HCT116 (cell line): ENCODE measurements at regions not wholly inside any gene's neighbourhood (a gene's known extent, or its start where the extent isn't known, plus 50 kb on each side); places are given as distances from the start of the nearest gene placed in this dataset.

Experiments used
- ATAC-seq: fragments of 200-7000 bp; cut with Tn5 transposase; 2 replicates; pipeline ENCODE4 v1.9.1; 2020; ENCODE audit warnings: mild to moderate bottlenecking, moderate library complexity
- BruUV-seq: library from RNA; stranded (reverse); fragments of 400-500 nt; replicated peaks from 2 replicates; lab custom pipeline; 2021; lab: Mats Ljungman, UMichigan
- CTCF ChIA-PET: fragments of 300-600 bp; sonication (Branson Sonifier 250); formaldehyde crosslinking; loops from one replicate; lab custom pipeline; 2021; ENCODE audit warnings: antibody characterized with exemption; lab: Charles Lee
- POLR2A ChIA-PET: fragments of 300-600, 350-600 bp; sonication (Branson Sonifier 250); formaldehyde crosslinking; loops from one replicate; lab custom pipeline; 2021; ENCODE audit warnings: antibody characterized with exemption; lab: Charles Lee
- RAD21 ChIA-PET, 2 experiments: fragments of 300-600 bp; sonication (Branson Sonifier 250); formaldehyde crosslinking; loops; one replicate each; lab custom pipeline; 2023; ENCODE audit warnings: low total read pairs in 2 of 2; ENCODE audit not compliant: uncharacterized antibody in 2 of 2, unreplicated experiment in 2 of 2, low non-redundant PET in 1 of 2; lab: Charles Lee
- DNase-seq: peaks from one replicate; pipeline ENCODE4 v3.0.0-alpha.2; 2010; ENCODE audit warnings: low read depth, low spot score
- H2AFZ ChIP-seq: fragments of 200-600 bp; shearing (Covaris generic), sonication (generic); 2 replicates; pipeline ENCODE4 v1.6.1; 2017; ENCODE audit warnings: low read depth, mixed run types, mixed read lengths, antibody characterized with exemption, low read length; ENCODE audit not compliant: poor library complexity, severe bottlenecking
- H3K27ac ChIP-seq: 2 replicates; pipeline ENCODE4 v1.5.1; 2012; ENCODE audit warnings: low read depth, low read length
- H3K27me3 ChIP-seq: fragments of 200-600 bp; sonication (generic); 2 replicates; pipeline ENCODE4 v1.6.1; 2016; ENCODE audit warnings: mixed run types, low read length, mixed read lengths; ENCODE audit not compliant: insufficient read depth
- H3K36me3 ChIP-seq, 2 experiments: fragments of 200-500 bp in 1 of 2; fragments of 200-600 bp in 1 of 2; sonication (Bioruptor generic) in 1 of 2; sonication (generic) in 1 of 2; 2 replicates each; pipeline versions ENCODE4 v1.5.1 to v1.6.1; 2014 to 2016; ENCODE audit warnings: low read length in 2 of 2, inconsistent platforms in 1 of 2, mixed read lengths in 1 of 2, mixed run types in 1 of 2; ENCODE audit not compliant: insufficient read depth in 2 of 2, control insufficient read depth in 1 of 2
- H3K4me1 ChIP-seq, 2 experiments: fragments of 200-600 bp in 1 of 2; sonication (generic) in 1 of 2; 2 replicates each; pipeline versions ENCODE4 v1.5.1 to v1.6.1; 2012 to 2017; ENCODE audit warnings: low read length in 2 of 2, inconsistent platforms in 1 of 2, mild to moderate bottlenecking in 1 of 2, mixed read lengths in 1 of 2, mixed run types in 1 of 2, moderate library complexity in 1 of 2; ENCODE audit not compliant: insufficient read depth in 2 of 2, control insufficient read depth in 1 of 2
- H3K4me2 ChIP-seq: fragments of 200-600 bp; sonication (generic); 2 replicates; pipeline ENCODE4 v1.6.1; 2017; ENCODE audit warnings: mixed run types, low read length, mixed read lengths
- H3K4me3 ChIP-seq, 2 experiments: fragments of 200-600 bp in 1 of 2; sonication (generic) in 1 of 2; replicated peaks in 1 of 2; 2 replicates each; pipeline ENCODE4 v1.5.1; 2011 to 2016; ENCODE audit warnings: low read length in 2 of 2, control low read depth in 1 of 2, low read depth in 1 of 2, mild to moderate bottlenecking in 1 of 2, mixed read lengths in 1 of 2, mixed run types in 1 of 2
- H3K79me2 ChIP-seq: fragments of 200-600 bp; sonication (generic); 2 replicates; pipeline ENCODE4 v1.6.1; 2017; ENCODE audit warnings: mild to moderate bottlenecking, mixed run types, low read length, moderate library complexity, mixed read lengths; ENCODE audit not compliant: insufficient read depth
- H3K9ac ChIP-seq: fragments of 200-600 bp; sonication (generic); 2 replicates; pipeline ENCODE4 v1.6.1; 2016; ENCODE audit warnings: low read length, mixed read lengths
- H3K9me2 ChIP-seq: fragments of 200-600 bp; sonication (generic), shearing (Covaris generic); 2 replicates; pipeline ENCODE4 v1.6.1; 2017; ENCODE audit warnings: mixed run types, mild to moderate bottlenecking, moderate library complexity; ENCODE audit not compliant: insufficient read depth
- H3K9me3 ChIP-seq, 2 experiments: fragments of 200-500 bp in 1 of 2; fragments of 200-600 bp in 1 of 2; sonication (Bioruptor generic) in 1 of 2; sonication (generic) in 1 of 2; 2 replicates each; pipeline ENCODE4 v1.6.1; 2014 to 2017; ENCODE audit warnings: low read length in 2 of 2, mixed read lengths in 2 of 2, inconsistent platforms in 1 of 2, low read depth in 1 of 2, mild to moderate bottlenecking in 1 of 2, mixed run types in 1 of 2, moderate library complexity in 1 of 2; ENCODE audit not compliant: control insufficient read depth in 1 of 2, insufficient read depth in 1 of 2
- H4K20me1 ChIP-seq: fragments of 200-600 bp; sonication (generic), shearing (Covaris generic); 2 replicates; pipeline ENCODE4 v1.6.1; 2017; ENCODE audit warnings: mixed run types, mild to moderate bottlenecking, moderate library complexity; ENCODE audit not compliant: insufficient read depth
- CBX3 ChIP-seq: IDR thresholded peaks from 2 replicates; pipeline ENCODE4 v1.6.1; 2012; ENCODE audit warnings: low read depth
- CTCF ChIP-seq, 3 experiments: fragments of 200-600 bp in 1 of 3; sonication (generic) in 1 of 3; IDR thresholded peaks in 2 of 3; conservative IDR thresholded peaks in 1 of 3; 2 replicates each; pipeline ENCODE4 v1.5.1; 2012 to 2017; ENCODE audit warnings: low read depth in 2 of 3, low read length in 2 of 3, antibody characterized with exemption in 1 of 3, borderline replicate concordance in 1 of 3, control low read depth in 1 of 3, mild to moderate bottlenecking in 1 of 3, mixed read lengths in 1 of 3, mixed run types in 1 of 3, moderate library complexity in 1 of 3; ENCODE audit not compliant: insufficient read depth in 1 of 3
- EGR1 ChIP-seq: IDR thresholded peaks from 2 replicates; pipeline ENCODE4 v1.6.1; 2012; ENCODE audit warnings: low read depth
- EZH2 ChIP-seq: fragments of 200-600 bp; sonication (generic); IDR thresholded peaks from 2 replicates; pipeline ENCODE4 v1.6.1; 2017; ENCODE audit warnings: antibody characterized with exemption, mixed run types
- EZH2phosphoT487 ChIP-seq: fragments of 200-600 bp; IDR thresholded peaks from 2 replicates; pipeline ENCODE4 v1.6.1; 2018; ENCODE audit warnings: antibody characterized with exemption, borderline replicate concordance
- FOSL1 ChIP-seq: IDR thresholded peaks from 2 replicates; pipeline ENCODE4 v1.6.1; 2012; ENCODE audit warnings: low read depth
- JUND ChIP-seq: IDR thresholded peaks from 2 replicates; pipeline ENCODE4 v1.6.1; 2012
- POLR2A ChIP-seq: IDR thresholded peaks from 2 replicates; pipeline ENCODE4 v1.7.0; 2011; ENCODE audit warnings: borderline replicate concordance; ENCODE audit not compliant: insufficient read depth, insufficient read length; ENCODE audit errors: extremely low read depth
- POLR2AphosphoS5 ChIP-seq: IDR thresholded peaks from 2 replicates; pipeline ENCODE4 v1.6.1; 2011; ENCODE audit warnings: mild to moderate bottlenecking, low read depth, low read length, moderate library complexity
- RAD21 ChIP-seq: IDR thresholded peaks from 2 replicates; pipeline ENCODE4 v1.6.1; 2012; ENCODE audit warnings: low read depth, mild to moderate bottlenecking
- SIN3A ChIP-seq: IDR thresholded peaks from 2 replicates; pipeline ENCODE4 v1.6.1; 2012; ENCODE audit warnings: low read depth
- SP1 ChIP-seq: IDR thresholded peaks from 2 replicates; pipeline ENCODE4 v1.6.1; 2012; ENCODE audit warnings: low read depth
- TCF7L2 ChIP-seq: IDR thresholded peaks from 2 replicates; pipeline ENCODE4 v1.7.0; 2011; ENCODE audit warnings: borderline replicate concordance, inconsistent platforms; ENCODE audit not compliant: insufficient read depth, insufficient read length; ENCODE audit errors: extremely low read depth
- YY1 ChIP-seq: IDR thresholded peaks from 2 replicates; pipeline ENCODE4 v1.6.1; 2011; ENCODE audit warnings: low read length, low read depth, moderate library complexity, mild to moderate bottlenecking; ENCODE audit not compliant: insufficient replicate concordance; ENCODE audit errors: extremely low read depth
- ZFX ChIP-seq: fragments of 450-650 bp; IDR thresholded peaks from 2 replicates; pipeline ENCODE4 v1.6.1; 2017
- ZNF274 ChIP-seq: fragments of 200-500 bp; sonication (Bioruptor generic); IDR thresholded peaks from 2 replicates; pipeline ENCODE4 v1.6.1; 2014; ENCODE audit warnings: mild to moderate bottlenecking, low read depth, low read length, inconsistent platforms
- intact Hi-C: fragments of 100-400 bp; cut with micrococcal nuclease; formaldehyde crosslinking; loops from 2 replicates; pipeline ENCODE4 v1.10.0; 2022
- TF ChIP-seq, protein P1 (sequence below): IDR thresholded peaks from 2 replicates; pipeline ENCODE4 v1.6.1; 2011; ENCODE audit warnings: mild to moderate bottlenecking, low read length, moderate library complexity; ENCODE audit not compliant: insufficient replicate concordance; ENCODE audit errors: extremely low read depth
- TF ChIP-seq, protein P2 (sequence below): IDR thresholded peaks from 2 replicates; pipeline ENCODE4 v1.6.1; 2012

DNA sequence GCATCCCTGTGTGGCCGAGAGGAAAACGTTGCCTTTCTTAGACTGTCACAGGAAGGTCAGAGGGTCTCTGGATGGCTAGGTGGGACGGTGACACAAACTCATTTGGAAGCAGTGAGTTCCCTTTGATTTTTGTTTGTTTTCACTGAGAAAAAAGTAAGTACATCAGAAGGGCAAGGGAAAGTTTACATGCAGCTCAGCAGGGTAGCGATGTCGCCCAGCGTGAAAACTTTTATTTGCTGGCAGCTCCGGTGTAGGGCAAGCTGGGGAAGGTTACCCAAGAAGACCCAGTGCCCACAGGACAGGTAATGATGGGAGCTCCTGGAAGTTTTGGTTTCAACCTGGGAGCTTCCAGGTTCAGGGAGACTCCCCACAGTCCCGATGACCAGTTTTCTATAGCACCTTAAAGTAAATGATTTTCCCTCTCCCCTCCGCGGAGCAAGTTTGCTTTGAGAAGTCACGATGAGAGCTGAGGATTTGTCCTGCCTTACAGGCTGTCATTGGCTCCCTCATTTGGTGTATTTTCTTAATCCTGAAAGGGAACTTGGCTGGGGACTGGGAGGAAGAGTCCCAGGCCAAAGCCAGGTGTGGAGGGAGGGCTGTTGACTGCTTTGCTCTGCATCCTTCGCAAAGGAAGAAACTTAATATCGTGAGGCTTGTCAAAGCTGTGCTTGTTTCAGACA, 64.7 kb upstream of the ESRRB start:
- TF ChIP-seq SIN3A: no peak
- no peak for TF ChIP-seq FOSL1
- TF ChIP-seq POLR2AphosphoS5: no peak
- no peak for TF ChIP-seq EZH2phosphoT487
- TF ChIP-seq, protein P1, sequence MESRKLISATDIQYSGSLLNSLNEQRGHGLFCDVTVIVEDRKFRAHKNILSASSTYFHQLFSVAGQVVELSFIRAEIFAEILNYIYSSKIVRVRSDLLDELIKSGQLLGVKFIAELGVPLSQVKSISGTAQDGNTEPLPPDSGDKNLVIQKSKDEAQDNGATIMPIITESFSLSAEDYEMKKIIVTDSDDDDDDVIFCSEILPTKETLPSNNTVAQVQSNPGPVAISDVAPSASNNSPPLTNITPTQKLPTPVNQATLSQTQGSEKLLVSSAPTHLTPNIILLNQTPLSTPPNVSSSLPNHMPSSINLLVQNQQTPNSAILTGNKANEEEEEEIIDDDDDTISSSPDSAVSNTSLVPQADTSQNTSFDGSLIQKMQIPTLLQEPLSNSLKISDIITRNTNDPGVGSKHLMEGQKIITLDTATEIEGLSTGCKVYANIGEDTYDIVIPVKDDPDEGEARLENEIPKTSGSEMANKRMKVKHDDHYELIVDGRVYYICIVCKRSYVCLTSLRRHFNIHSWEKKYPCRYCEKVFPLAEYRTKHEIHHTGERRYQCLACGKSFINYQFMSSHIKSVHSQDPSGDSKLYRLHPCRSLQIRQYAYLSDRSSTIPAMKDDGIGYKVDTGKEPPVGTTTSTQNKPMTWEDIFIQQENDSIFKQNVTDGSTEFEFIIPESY: no peak
- no peak for TF ChIP-seq TCF7L2
- TF ChIP-seq EGR1: no peak
- TF ChIP-seq CTCF (IDR thresholded peaks at IDR 0.05 in 2 of 3, conservative IDR thresholded peaks at IDR 0.05 in 1 of 3; ENCODE audit: borderline replicate concordance in 1 of 3, insufficient read depth in 1 of 3, low read depth in 2 of 3, low read length in 2 of 3): no peak
- no peak for TF ChIP-seq ZNF274
- no peak for TF ChIP-seq SP1
- TF ChIP-seq, protein P2, sequence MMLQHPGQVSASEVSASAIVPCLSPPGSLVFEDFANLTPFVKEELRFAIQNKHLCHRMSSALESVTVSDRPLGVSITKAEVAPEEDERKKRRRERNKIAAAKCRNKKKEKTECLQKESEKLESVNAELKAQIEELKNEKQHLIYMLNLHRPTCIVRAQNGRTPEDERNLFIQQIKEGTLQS: no peak
- no peak for TF ChIP-seq EZH2
- TF ChIP-seq CBX3: no peak
- TF ChIP-seq YY1: no peak
- no peak for TF ChIP-seq ZFX
- TF ChIP-seq JUND: no peak
- no peak for TF ChIP-seq POLR2A
- TF ChIP-seq RAD21: no peak
- intact Hi-C loops: no loop called here
- no peaks in the 10 kb centered on the region for H3K27me3 ChIP-seq

More for the DNA sequence above, 64.7 kb upstream of the ESRRB start:
- no peaks in the 10 kb centered on the region for H3K4me1 ChIP-seq
- CTCF ChIA-PET: no interaction called here
- H3K4me3 ChIP-seq: no peak overlapping the region
- H3K27ac ChIP-seq: no peak overlapping the region
- no peaks in the 10 kb centered on the region for H4K20me1 ChIP-seq
- RAD21 ChIA-PET: no interaction called here
- H2AFZ ChIP-seq: no peak overlapping the region
- no peaks in the 10 kb centered on the region for H3K9me2 ChIP-seq
- H3K36me3 ChIP-seq: no peaks in the 10 kb centered on the region
- no peaks in the 10 kb centered on the region for H3K79me2 ChIP-seq
- H3K9me3 ChIP-seq: no peaks in the 10 kb centered on the region
- ATAC-seq: no peak
- H3K4me2 ChIP-seq: no peak overlapping the region
- no peak for DNase-seq
- POLR2A ChIA-PET: no interaction called here
- H3K9ac ChIP-seq: no peak overlapping the region
- BruUV-seq: no TSS peak
